Gastroesophageal sphincter (tissue), 3 donors: ENCODE measurements at regions not wholly inside any gene's neighbourhood (a gene's known extent, or its start where the extent isn't known, plus 50 kb on each side); places are given as distances from the start of the nearest gene placed in this dataset.

ENCODE experiments used
- POLR2A ChIP-seq, 2 donors: fragments of 450-650 bp; IDR thresholded peaks; one replicate each; pipeline ENCODE4 v1.6.1; 2017; ENCODE audit warnings: antibody characterized with exemption in 2 of 2, mild to moderate bottlenecking in 2 of 2, moderate library complexity in 1 of 2
- POLR2AphosphoS5 ChIP-seq: sonication (generic); formaldehyde crosslinking; IDR thresholded peaks from one replicate; pipeline ENCODE4 v1.6.1; 2017; ENCODE audit warnings: antibody characterized with exemption
- TF ChIP-seq, protein P1 (sequence below), 4 experiments: fragments of 200-600 bp in 2 of 4; fragments of 450-650 bp in 2 of 4; sonication (generic) in 1 of 4; IDR thresholded peaks; one replicate each; pipeline ENCODE4 v1.5.1; 2017 to 2019; ENCODE audit warnings: antibody characterized with exemption in 4 of 4, mild to moderate bottlenecking in 2 of 4, moderate library complexity in 2 of 4

- TF ChIP-seq, protein P1, sequence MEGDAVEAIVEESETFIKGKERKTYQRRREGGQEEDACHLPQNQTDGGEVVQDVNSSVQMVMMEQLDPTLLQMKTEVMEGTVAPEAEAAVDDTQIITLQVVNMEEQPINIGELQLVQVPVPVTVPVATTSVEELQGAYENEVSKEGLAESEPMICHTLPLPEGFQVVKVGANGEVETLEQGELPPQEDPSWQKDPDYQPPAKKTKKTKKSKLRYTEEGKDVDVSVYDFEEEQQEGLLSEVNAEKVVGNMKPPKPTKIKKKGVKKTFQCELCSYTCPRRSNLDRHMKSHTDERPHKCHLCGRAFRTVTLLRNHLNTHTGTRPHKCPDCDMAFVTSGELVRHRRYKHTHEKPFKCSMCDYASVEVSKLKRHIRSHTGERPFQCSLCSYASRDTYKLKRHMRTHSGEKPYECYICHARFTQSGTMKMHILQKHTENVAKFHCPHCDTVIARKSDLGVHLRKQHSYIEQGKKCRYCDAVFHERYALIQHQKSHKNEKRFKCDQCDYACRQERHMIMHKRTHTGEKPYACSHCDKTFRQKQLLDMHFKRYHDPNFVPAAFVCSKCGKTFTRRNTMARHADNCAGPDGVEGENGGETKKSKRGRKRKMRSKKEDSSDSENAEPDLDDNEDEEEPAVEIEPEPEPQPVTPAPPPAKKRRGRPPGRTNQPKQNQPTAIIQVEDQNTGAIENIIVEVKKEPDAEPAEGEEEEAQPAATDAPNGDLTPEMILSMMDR (IDR thresholded peaks at IDR 0.05) = no peak
- TF ChIP-seq POLR2A (IDR thresholded peaks at IDR 0.05) (no peak), POLR2AphosphoS5 (no peak)
Observed at GRCh38 chr2:230661072-230661957, 51.3 kb upstream of the CAB39 start.
